ENCODE measurements at regions not wholly inside any gene's neighbourhood (a gene's known extent, or its start where the extent isn't known, plus 50 kb on each side); places are given as distances from the start of the nearest gene placed in this dataset.

DNA sequence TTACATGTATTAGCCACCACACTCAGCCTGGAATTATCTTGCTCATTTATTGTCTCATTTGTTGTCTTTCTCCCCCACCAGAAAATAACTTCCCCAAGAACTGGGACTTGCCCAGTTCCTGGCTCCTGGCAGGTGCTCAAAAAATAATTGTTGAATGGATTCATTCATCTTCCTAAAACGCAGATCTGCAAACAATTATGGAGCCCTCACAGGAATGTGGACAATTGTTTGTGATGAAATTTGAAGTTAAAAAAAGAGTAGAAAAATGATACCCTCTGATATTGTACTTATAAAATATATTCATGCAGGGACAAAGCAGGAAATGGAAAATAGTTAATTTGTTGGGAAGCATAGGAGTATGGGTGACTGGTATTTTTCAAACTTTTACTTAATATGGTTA, 60.7 kb upstream of the MAP1LC3B2 start:
- Histone ChIP-seq H3K4me3 (no peak overlapping the region), H3K9me3 (no peaks in the 10 kb centered on the region), H3K27ac (no peak overlapping the region), H3K36me3 (no peaks in the 10 kb centered on the region), H3K27me3 (no peaks in the 10 kb centered on the region), H3K4me1 (peaks cover 0 to 8% (median 0%) of the 10 kb centered on the region in 4 donors)
- TF ChIP-seq, protein P1, sequence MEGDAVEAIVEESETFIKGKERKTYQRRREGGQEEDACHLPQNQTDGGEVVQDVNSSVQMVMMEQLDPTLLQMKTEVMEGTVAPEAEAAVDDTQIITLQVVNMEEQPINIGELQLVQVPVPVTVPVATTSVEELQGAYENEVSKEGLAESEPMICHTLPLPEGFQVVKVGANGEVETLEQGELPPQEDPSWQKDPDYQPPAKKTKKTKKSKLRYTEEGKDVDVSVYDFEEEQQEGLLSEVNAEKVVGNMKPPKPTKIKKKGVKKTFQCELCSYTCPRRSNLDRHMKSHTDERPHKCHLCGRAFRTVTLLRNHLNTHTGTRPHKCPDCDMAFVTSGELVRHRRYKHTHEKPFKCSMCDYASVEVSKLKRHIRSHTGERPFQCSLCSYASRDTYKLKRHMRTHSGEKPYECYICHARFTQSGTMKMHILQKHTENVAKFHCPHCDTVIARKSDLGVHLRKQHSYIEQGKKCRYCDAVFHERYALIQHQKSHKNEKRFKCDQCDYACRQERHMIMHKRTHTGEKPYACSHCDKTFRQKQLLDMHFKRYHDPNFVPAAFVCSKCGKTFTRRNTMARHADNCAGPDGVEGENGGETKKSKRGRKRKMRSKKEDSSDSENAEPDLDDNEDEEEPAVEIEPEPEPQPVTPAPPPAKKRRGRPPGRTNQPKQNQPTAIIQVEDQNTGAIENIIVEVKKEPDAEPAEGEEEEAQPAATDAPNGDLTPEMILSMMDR (IDR thresholded peaks at IDR 0.05) = no peak
- DNase-seq = no peak
- intact Hi-C loops (cut with DNase I; ENCODE audit: low total_unique reads) = no loop called here

DNA sequence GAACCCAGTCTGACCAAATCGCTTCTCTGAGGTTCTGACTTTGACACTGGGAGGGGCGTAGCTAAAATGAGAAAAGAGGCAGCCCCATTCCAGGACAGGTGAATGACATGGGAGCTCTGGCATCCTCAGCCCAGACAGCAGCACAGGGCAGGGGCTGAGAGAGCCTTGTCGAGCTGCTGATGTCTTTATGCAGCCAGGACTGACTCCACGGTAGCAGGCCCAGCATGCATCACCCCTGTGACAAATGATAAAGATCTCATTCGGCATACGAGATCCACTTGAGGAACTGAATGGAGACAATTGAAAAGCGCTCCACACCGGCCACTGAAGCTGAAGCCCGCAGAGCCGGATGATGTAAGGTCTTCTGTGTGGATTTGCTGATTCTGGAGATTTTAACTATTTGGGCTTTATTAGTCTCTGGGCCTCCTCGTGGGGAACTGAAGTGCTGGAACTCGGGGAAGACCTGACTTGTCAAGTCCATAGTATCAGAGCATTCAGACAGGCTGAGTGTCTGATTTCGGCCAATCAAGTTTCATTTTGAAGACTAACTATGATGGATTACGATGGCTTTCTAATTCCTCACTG, 56.9 kb upstream of the MAP1LC3B2 start:
- intact Hi-C loops (cut with DNase I; ENCODE audit: low total_unique reads) = no loop called here
- Histone ChIP-seq H3K27ac (no peak overlapping the region), H3K4me3 (no peak overlapping the region), H3K27me3 (no peaks in the 10 kb centered on the region), H3K9me3 (no peaks in the 10 kb centered on the region), H3K4me1 (no peaks in the 10 kb centered on the region), H3K36me3 (no peaks in the 10 kb centered on the region)
- no peak for DNase-seq
- TF ChIP-seq, protein P1 (IDR thresholded peaks at IDR 0.05) = no peak

DNA sequence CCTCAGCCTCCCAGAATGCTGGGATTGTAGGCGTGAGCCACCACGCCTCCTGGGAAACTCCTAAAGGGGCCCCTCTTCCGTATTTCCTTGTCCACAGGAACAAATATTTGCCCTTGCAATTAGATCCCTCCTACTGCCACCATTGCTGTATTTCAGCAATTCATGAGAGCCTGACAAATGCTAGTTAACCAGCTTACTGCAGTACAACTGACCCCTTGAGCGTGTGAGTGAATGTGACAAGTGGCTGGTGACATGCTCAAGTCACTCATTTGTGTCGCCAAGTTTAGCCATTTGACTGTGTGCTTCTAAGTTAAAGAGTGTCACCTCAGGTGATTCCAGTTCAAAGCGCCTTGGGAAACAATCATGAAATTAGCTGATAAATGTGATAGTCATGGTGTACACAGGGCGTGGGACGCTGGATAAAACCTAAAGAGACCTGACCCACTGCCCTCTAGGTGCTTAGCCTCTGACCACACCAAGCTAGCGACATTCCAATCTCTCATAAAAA, 56.1 kb upstream of the MAP1LC3B2 start:
- DNase-seq = no peak
- no peaks in the 10 kb centered on the region for H3K27me3 ChIP-seq
- no peak overlapping the region for H3K4me3 ChIP-seq
- TF ChIP-seq, protein P1 (IDR thresholded peaks at IDR 0.05) = no peak
- H3K4me1 ChIP-seq = peaks cover 0 to 4% (median 0%) of the 10 kb centered on the region in 4 donors
- no peaks in the 10 kb centered on the region for H3K9me3 ChIP-seq
- H3K36me3 ChIP-seq = no peaks in the 10 kb centered on the region
- intact Hi-C loops (cut with DNase I; ENCODE audit: low total_unique reads) = no loop called here
- no peak overlapping the region for H3K27ac ChIP-seq

DNA sequence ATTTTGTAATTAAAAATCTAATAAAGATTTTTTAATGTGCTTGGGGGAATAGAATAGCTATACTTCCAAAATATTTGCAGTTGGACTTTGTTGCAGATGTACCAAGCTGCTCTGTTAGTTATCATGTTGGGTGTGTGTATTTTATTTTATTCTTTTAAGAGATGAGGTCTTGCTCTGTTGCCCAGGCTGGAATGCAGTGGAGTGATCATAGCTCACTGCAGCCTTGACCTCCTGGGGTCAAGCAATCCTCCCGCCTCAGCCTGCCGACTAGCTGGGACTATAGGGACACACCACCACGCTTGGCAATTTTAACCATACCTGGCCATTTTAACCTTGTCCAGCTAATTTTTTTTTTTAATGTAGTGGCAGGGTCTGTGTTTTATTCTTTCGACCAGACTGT, 54.7 kb upstream of the MAP1LC3B2 start:
- no peak for DNase-seq
- H3K27ac ChIP-seq = no peak overlapping the region
- H3K4me3 ChIP-seq = no peak overlapping the region
- TF ChIP-seq, protein P1 (IDR thresholded peaks at IDR 0.05) = no peak
- no peaks in the 10 kb centered on the region for H3K9me3 ChIP-seq
- H3K27me3 ChIP-seq = no peaks in the 10 kb centered on the region
- no peaks in the 10 kb centered on the region for H3K36me3 ChIP-seq
- intact Hi-C loops (cut with DNase I; ENCODE audit: low total_unique reads) = no loop called here
- H3K4me1 ChIP-seq = peaks cover 0 to 6% (median 3%) of the 10 kb centered on the region in 4 donors

DNA sequence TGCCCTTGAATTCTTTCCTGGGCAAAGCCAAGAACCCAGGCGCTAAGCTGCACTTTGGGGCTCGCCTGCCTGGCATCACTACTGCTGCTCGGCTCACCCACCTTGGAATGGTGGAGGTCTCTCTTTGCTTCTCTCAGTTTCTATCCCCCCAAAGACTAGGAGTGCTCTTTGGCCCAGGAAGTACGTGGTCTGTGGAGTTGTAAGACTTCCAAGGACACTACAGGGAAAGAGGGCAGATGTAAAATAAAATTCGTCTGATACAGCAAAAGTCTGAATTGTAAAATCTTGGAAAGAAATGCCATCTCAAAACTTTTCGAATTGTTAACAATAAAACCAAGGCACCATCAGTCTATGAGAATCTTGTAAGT, 52.5 kb upstream of the MAP1LC3B2 start:
- H3K36me3 ChIP-seq = no peaks in the 10 kb centered on the region
- H3K4me1 ChIP-seq = peaks cover 0 to 6% (median 3%) of the 10 kb centered on the region in 4 donors
- TF ChIP-seq, protein P1 (IDR thresholded peaks at IDR 0.05) = no peak
- H3K27ac ChIP-seq = no peak overlapping the region
- intact Hi-C loops (cut with DNase I; ENCODE audit: low total_unique reads) = no loop called here
- H3K27me3 ChIP-seq = no peaks in the 10 kb centered on the region
- no peak overlapping the region for H3K4me3 ChIP-seq
- H3K9me3 ChIP-seq = no peaks in the 10 kb centered on the region
- no peak for DNase-seq
